ENCODE measurements at regions not wholly inside any gene's neighbourhood (a gene's known extent, or its start where the extent isn't known, plus 50 kb on each side); places are given as distances from the start of the nearest gene placed in this dataset.

GRCh38 chrX:112380541-112381278, 298.1 kb upstream of the TRPC5 start:
- intact Hi-C loops (cut with DNase I): no loop called here
- Histone ChIP-seq H3K4me3 (no peak overlapping the region), H3K27me3 (no peaks in the 10 kb centered on the region), H3K36me3 (replicated peaks in 1 of 2; ENCODE audit: insufficient read depth in 1 of 2, low read depth in 2 of 2) (no peaks in the 10 kb centered on the region), H3K4me1 (no peaks in the 10 kb centered on the region), H3K27ac (no peak overlapping the region), H3K9me3 (no peaks in the 10 kb centered on the region)
- ATAC-seq: no peak
- WGBS, 2 donors: 84 to 87% methylated on average over 11 to 24 of the region's 39 CpGs
- TF ChIP-seq, protein P1, sequence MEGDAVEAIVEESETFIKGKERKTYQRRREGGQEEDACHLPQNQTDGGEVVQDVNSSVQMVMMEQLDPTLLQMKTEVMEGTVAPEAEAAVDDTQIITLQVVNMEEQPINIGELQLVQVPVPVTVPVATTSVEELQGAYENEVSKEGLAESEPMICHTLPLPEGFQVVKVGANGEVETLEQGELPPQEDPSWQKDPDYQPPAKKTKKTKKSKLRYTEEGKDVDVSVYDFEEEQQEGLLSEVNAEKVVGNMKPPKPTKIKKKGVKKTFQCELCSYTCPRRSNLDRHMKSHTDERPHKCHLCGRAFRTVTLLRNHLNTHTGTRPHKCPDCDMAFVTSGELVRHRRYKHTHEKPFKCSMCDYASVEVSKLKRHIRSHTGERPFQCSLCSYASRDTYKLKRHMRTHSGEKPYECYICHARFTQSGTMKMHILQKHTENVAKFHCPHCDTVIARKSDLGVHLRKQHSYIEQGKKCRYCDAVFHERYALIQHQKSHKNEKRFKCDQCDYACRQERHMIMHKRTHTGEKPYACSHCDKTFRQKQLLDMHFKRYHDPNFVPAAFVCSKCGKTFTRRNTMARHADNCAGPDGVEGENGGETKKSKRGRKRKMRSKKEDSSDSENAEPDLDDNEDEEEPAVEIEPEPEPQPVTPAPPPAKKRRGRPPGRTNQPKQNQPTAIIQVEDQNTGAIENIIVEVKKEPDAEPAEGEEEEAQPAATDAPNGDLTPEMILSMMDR (IDR thresholded peaks at IDR 0.05): no peak
- no peak for TF ChIP-seq POLR2A (IDR thresholded peaks at IDR 0.05)
- no peak for DNase-seq

- no peaks in the 10 kb centered on the region for H3K36me3 ChIP-seq (replicated peaks in 1 of 2; ENCODE audit: insufficient read depth in 1 of 2, low read depth in 2 of 2)
- no peaks in the 10 kb centered on the region for H3K9me3 ChIP-seq
- no peaks in the 10 kb centered on the region for H3K27me3 ChIP-seq
- no peak for ATAC-seq
- no peak for DNase-seq
- 57 to 79% methylated on average over 2 to 3 of the region's 3 CpGs for WGBS, 2 donors
- intact Hi-C loops (cut with DNase I): no loop called here
- no peak overlapping the region for H3K4me3 ChIP-seq
- no peak for TF ChIP-seq POLR2A (IDR thresholded peaks at IDR 0.05)
- TF ChIP-seq, protein P1 (IDR thresholded peaks at IDR 0.05): no peak
- no peak overlapping the region for H3K27ac ChIP-seq
- no peaks in the 10 kb centered on the region for H3K4me1 ChIP-seq
Measured at GRCh38 chrX:112377481-112377880, 294.9 kb upstream of the TRPC5 start.

- no peaks in the 10 kb centered on the region for H3K4me1 ChIP-seq
- H3K36me3 ChIP-seq (replicated peaks in 1 of 2; ENCODE audit: insufficient read depth in 1 of 2, low read depth in 2 of 2): no peaks in the 10 kb centered on the region
- 28 to 33% methylated on average over 3 of the region's 3 CpGs for WGBS, 2 donors
- H3K27me3 ChIP-seq: no peaks in the 10 kb centered on the region
- intact Hi-C loops (cut with DNase I): no loop called here
- TF ChIP-seq, protein P1 (IDR thresholded peaks at IDR 0.05): no peak
- TF ChIP-seq POLR2A (IDR thresholded peaks at IDR 0.05): no peak
- ATAC-seq: no peak
- no peak overlapping the region for H3K4me3 ChIP-seq
- no peak for DNase-seq
- no peaks in the 10 kb centered on the region for H3K9me3 ChIP-seq
- H3K27ac ChIP-seq: no peak overlapping the region
Measured at GRCh38 chrX:112368371-112368770, 285.8 kb upstream of the TRPC5 start.

DNA sequence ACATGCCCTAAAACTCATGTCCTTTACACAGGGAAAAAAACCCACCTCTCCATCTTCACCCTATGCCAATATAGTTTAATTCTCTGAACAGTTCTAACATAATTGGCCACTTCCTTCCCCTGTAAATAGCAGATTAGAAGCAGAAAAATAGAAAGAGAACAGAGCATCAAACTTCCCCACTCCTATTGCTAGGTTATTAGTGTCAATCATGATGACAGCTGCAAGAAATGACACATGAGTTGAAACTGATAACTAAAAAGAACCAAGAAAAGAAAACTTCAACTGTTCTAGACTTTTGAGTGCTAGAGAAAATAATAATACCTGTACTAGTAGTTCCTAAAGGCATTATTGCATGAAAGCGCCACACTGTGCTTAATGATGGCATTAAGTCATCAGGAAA, 284.5 kb upstream of the TRPC5 start:
- H3K27ac ChIP-seq: no peak overlapping the region
- H3K4me1 ChIP-seq: no peaks in the 10 kb centered on the region
- WGBS, 2 donors: 89 to 95% methylated on average over 1 of the region's 1 CpG
- H3K36me3 ChIP-seq (replicated peaks in 1 of 2; ENCODE audit: insufficient read depth in 1 of 2, low read depth in 2 of 2): no peaks in the 10 kb centered on the region
- no peaks in the 10 kb centered on the region for H3K9me3 ChIP-seq
- H3K4me3 ChIP-seq: no peak overlapping the region
- intact Hi-C loops (cut with DNase I): no loop called here
- ATAC-seq (no peak), DNase-seq (no peak)
- TF ChIP-seq, protein P1 (IDR thresholded peaks at IDR 0.05): no peak
- no peak for TF ChIP-seq POLR2A (IDR thresholded peaks at IDR 0.05)
- no peaks in the 10 kb centered on the region for H3K27me3 ChIP-seq

GRCh38 chrX:112359906-112360305, 277.3 kb upstream of the TRPC5 start:
- ATAC-seq (no peak), DNase-seq (no peak)
- no peaks in the 10 kb centered on the region for H3K27me3 ChIP-seq
- no peaks in the 10 kb centered on the region for H3K9me3 ChIP-seq
- intact Hi-C loops (cut with DNase I): no loop called here
- H3K27ac ChIP-seq: no peak overlapping the region
- TF ChIP-seq POLR2A (IDR thresholded peaks at IDR 0.05): no peak
- TF ChIP-seq, protein P1 (IDR thresholded peaks at IDR 0.05): no peak
- 14 to 47% methylated on average over 1 of the region's 1 CpG for WGBS, 2 donors
- H3K4me3 ChIP-seq: no peak overlapping the region
- H3K36me3 ChIP-seq (replicated peaks in 1 of 2; ENCODE audit: insufficient read depth in 1 of 2, low read depth in 2 of 2): no peaks in the 10 kb centered on the region
- no peaks in the 10 kb centered on the region for H3K4me1 ChIP-seq
